ENCODE measurements at regions not wholly inside any gene's neighbourhood (a gene's known extent, or its start where the extent isn't known, plus 50 kb on each side); places are given as distances from the start of the nearest gene placed in this dataset.

GRCh38 chr3:102079809-102080197 is 230.5 kb downstream of the NFKBIZ start:
- H4K20me1 ChIP-seq (ENCODE audit: insufficient read depth, low read length, poor library complexity, severe bottlenecking): no peaks in the 10 kb centered on the region
- H3K79me2 ChIP-seq (ENCODE audit: insufficient read depth, low read length): no peaks in the 10 kb centered on the region
- no peak overlapping the region for H3K4me3 ChIP-seq (ENCODE audit: low read length, poor library complexity, severe bottlenecking)
- TF ChIP-seq EZH2phosphoT487 (IDR thresholded peaks at IDR 0.05; ENCODE audit: borderline replicate concordance) (no peak), CTCF (conservative IDR thresholded peaks at IDR 0.05; ENCODE audit: low read length) (no peak)
- no peaks in the 10 kb centered on the region for H3K9me3 ChIP-seq (ENCODE audit: insufficient read depth, low read depth, low read length)
- H3K4me1 ChIP-seq (ENCODE audit: insufficient read depth, low read length, poor library complexity, severe bottlenecking): peaks cover 36% of the 10 kb centered on the region
- peak overlapping the region; percentile 41; the same call in 1 of the 2 replicates for H2AFZ ChIP-seq (ENCODE audit: low read length)
- H3K9ac ChIP-seq (ENCODE audit: low read depth, low read length, poor library complexity, severe bottlenecking): peak overlapping the region; percentile 59
- H3F3A ChIP-seq (ENCODE audit: low read depth): no peaks in the 10 kb centered on the region
- H3K36me3 ChIP-seq (ENCODE audit: insufficient read depth, low read length): no peaks in the 10 kb centered on the region
- H3K4me2 ChIP-seq (ENCODE audit: low read depth, low read length, poor library complexity, severe bottlenecking): peak overlapping the region; percentile 52
- H3K27me3 ChIP-seq (ENCODE audit: insufficient read depth, low read length, poor library complexity, severe bottlenecking): no peaks in the 10 kb centered on the region
- no peaks in the 10 kb centered on the region for H3K9me2 ChIP-seq (replicated peaks; ENCODE audit: low read depth, low read length)

GRCh38 chr3:102081572-102082289 is 232.4 kb downstream of the NFKBIZ start:
- Histone ChIP-seq H3K9me3 (ENCODE audit: insufficient read depth, low read depth, low read length) (no peaks in the 10 kb centered on the region), H3K4me2 (ENCODE audit: low read depth, low read length, poor library complexity, severe bottlenecking) (peak overlapping the region; percentile 16), H3K36me3 (ENCODE audit: insufficient read depth, low read length) (no peaks in the 10 kb centered on the region), H3K4me3 (ENCODE audit: low read length, poor library complexity, severe bottlenecking) (no peak overlapping the region), H3K9me2 (replicated peaks; ENCODE audit: low read depth, low read length) (no peaks in the 10 kb centered on the region), H4K20me1 (ENCODE audit: insufficient read depth, low read length, poor library complexity, severe bottlenecking) (no peaks in the 10 kb centered on the region), H3K79me2 (ENCODE audit: insufficient read depth, low read length) (no peaks in the 10 kb centered on the region), H3K4me1 (ENCODE audit: insufficient read depth, low read length, poor library complexity, severe bottlenecking) (peaks cover 37% of the 10 kb centered on the region), H3K9ac (ENCODE audit: low read depth, low read length, poor library complexity, severe bottlenecking) (no peak overlapping the region), H3K27me3 (ENCODE audit: insufficient read depth, low read length, poor library complexity, severe bottlenecking) (no peaks in the 10 kb centered on the region), H2AFZ (ENCODE audit: low read length) (no peak overlapping the region), H3F3A (ENCODE audit: low read depth) (no peaks in the 10 kb centered on the region)
- no peak for TF ChIP-seq EZH2phosphoT487 (IDR thresholded peaks at IDR 0.05; ENCODE audit: borderline replicate concordance)
- no peak for TF ChIP-seq CTCF (conservative IDR thresholded peaks at IDR 0.05; ENCODE audit: low read length)

GRCh38 chr3:102083473-102083872 is 234.2 kb downstream of the NFKBIZ start:
- Histone ChIP-seq H3K79me2 (ENCODE audit: insufficient read depth, low read length) (no peaks in the 10 kb centered on the region), H2AFZ (ENCODE audit: low read length) (no peak overlapping the region), H3K4me1 (ENCODE audit: insufficient read depth, low read length, poor library complexity, severe bottlenecking) (peaks cover 37% of the 10 kb centered on the region), H3K4me2 (ENCODE audit: low read depth, low read length, poor library complexity, severe bottlenecking) (no peak overlapping the region), H4K20me1 (ENCODE audit: insufficient read depth, low read length, poor library complexity, severe bottlenecking) (no peaks in the 10 kb centered on the region), H3K9me3 (ENCODE audit: insufficient read depth, low read depth, low read length) (no peaks in the 10 kb centered on the region), H3K4me3 (ENCODE audit: low read length, poor library complexity, severe bottlenecking) (no peak overlapping the region), H3K9me2 (replicated peaks; ENCODE audit: low read depth, low read length) (no peaks in the 10 kb centered on the region), H3K9ac (ENCODE audit: low read depth, low read length, poor library complexity, severe bottlenecking) (no peak overlapping the region), H3F3A (ENCODE audit: low read depth) (no peaks in the 10 kb centered on the region), H3K36me3 (ENCODE audit: insufficient read depth, low read length) (no peaks in the 10 kb centered on the region), H3K27me3 (ENCODE audit: insufficient read depth, low read length, poor library complexity, severe bottlenecking) (no peaks in the 10 kb centered on the region)
- TF ChIP-seq CTCF (conservative IDR thresholded peaks at IDR 0.05; ENCODE audit: low read length) (no peak), EZH2phosphoT487 (IDR thresholded peaks at IDR 0.05; ENCODE audit: borderline replicate concordance) (no peak)

Measured in Loucy (cell line).